Loucy (cell line): ENCODE measurements at regions not wholly inside any gene's neighbourhood (a gene's known extent, or its start where the extent isn't known, plus 50 kb on each side); places are given as distances from the start of the nearest gene placed in this dataset.

Experiments
- H2AFZ ChIP-seq: fragments of 200-600 bp; sonication (generic); 2 replicates; pipeline ENCODE4 v1.6.0; 2016; ENCODE audit warnings: antibody characterized with exemption, mild to moderate bottlenecking, low read length, moderate library complexity
- H3F3A ChIP-seq: fragments of 200-600 bp; 2 replicates; pipeline ENCODE4 v1.6.0; 2016; ENCODE audit warnings: antibody characterized with exemption, low read depth, mild to moderate bottlenecking
- H3K27me3 ChIP-seq: fragments of 200-600 bp; sonication (generic); 2 replicates; pipeline ENCODE4 v1.6.1; 2014; ENCODE audit warnings: low read length, mild to moderate bottlenecking; ENCODE audit not compliant: insufficient read depth, poor library complexity, severe bottlenecking
- H3K36me3 ChIP-seq: fragments of 200-600 bp; sonication (generic); 2 replicates; pipeline ENCODE4 v1.6.1; 2016; ENCODE audit warnings: low read length; ENCODE audit not compliant: insufficient read depth
- H3K4me1 ChIP-seq: fragments of 200-600 bp; sonication (generic); 2 replicates; pipeline ENCODE4 v1.5.1; 2014; ENCODE audit warnings: low read length, mild to moderate bottlenecking; ENCODE audit not compliant: insufficient read depth, poor library complexity, severe bottlenecking
- H3K4me2 ChIP-seq: fragments of 200-600 bp; sonication (generic); 2 replicates; pipeline ENCODE4 v1.6.0; 2014; ENCODE audit warnings: antibody characterized with exemption, low read length, low read depth, mild to moderate bottlenecking; ENCODE audit not compliant: poor library complexity, severe bottlenecking
- H3K4me3 ChIP-seq: fragments of 200-600 bp; sonication (generic); 2 replicates; pipeline ENCODE4 v1.5.1; 2014; ENCODE audit warnings: low read length, mild to moderate bottlenecking, mixed read lengths; ENCODE audit not compliant: poor library complexity, severe bottlenecking
- H3K79me2 ChIP-seq: fragments of 200-600 bp; sonication (generic); 2 replicates; pipeline ENCODE4 v1.6.1; 2014; ENCODE audit warnings: low read length; ENCODE audit not compliant: insufficient read depth
- H3K9ac ChIP-seq: fragments of 200-600 bp; sonication (generic); 2 replicates; pipeline ENCODE4 v1.6.0; 2014; ENCODE audit warnings: mild to moderate bottlenecking, low read depth, low read length, moderate library complexity; ENCODE audit not compliant: poor library complexity, severe bottlenecking
- H3K9me2 ChIP-seq: fragments of 200-600 bp; sonication (generic); replicated peaks from 2 replicates; pipeline ENCODE4 v1.6.1; 2016; ENCODE audit warnings: low read depth, low read length, mixed read lengths
- H3K9me3 ChIP-seq: fragments of 200-600 bp; sonication (generic); 2 replicates; pipeline ENCODE4 v1.6.1; 2014; ENCODE audit warnings: mild to moderate bottlenecking, antibody characterized with exemption, low read length, low read depth; ENCODE audit not compliant: insufficient read depth
- H4K20me1 ChIP-seq: fragments of 200-600 bp; sonication (generic); 2 replicates; pipeline ENCODE4 v1.6.0; 2014; ENCODE audit warnings: antibody characterized with exemption, low read length, mild to moderate bottlenecking; ENCODE audit not compliant: insufficient read depth, poor library complexity, severe bottlenecking
- EZH2phosphoT487 ChIP-seq: fragments of 200-600 bp; IDR thresholded peaks from 2 replicates; pipeline ENCODE4 v1.6.1; 2018; ENCODE audit warnings: antibody characterized with exemption, mild to moderate bottlenecking, moderate library complexity, borderline replicate concordance
- TF ChIP-seq, protein P1 (sequence below): fragments of 200-600 bp; sonication (generic); conservative IDR thresholded peaks from 2 replicates; pipeline ENCODE4 v1.5.1; 2014; ENCODE audit warnings: mild to moderate bottlenecking, antibody characterized with exemption, low read length

DNA sequence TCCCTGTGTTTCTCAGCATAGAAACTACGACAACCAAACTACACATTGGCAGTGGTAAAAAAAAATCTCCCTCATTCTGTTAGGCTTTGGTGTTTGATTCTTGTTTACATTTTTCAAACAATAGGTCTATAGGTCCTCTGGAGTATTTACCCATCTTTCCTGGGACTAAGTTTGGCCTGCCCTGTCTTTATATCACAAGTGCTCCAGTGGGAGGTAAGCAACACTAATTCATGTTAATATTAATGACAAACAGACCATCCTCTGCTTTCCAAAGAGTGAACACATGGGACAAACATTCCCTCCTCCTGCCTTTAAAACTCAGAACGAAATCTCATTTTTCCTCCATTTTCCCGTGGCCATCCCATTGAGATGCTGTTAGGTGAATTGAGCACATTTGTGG is 514.1 kb upstream of the INTU start:
- Histone ChIP-seq H2AFZ (no peak overlapping the region), H3K27me3 (no peaks in the 10 kb centered on the region), H4K20me1 (no peaks in the 10 kb centered on the region), H3K79me2 (no peaks in the 10 kb centered on the region), H3K4me2 (no peak overlapping the region), H3K9ac (no peak overlapping the region), H3K4me1 (no peaks in the 10 kb centered on the region), H3K9me3 (no peaks in the 10 kb centered on the region), H3F3A (no peaks in the 10 kb centered on the region), H3K9me2 (no peaks in the 10 kb centered on the region), H3K4me3 (no peak overlapping the region), H3K36me3 (no peaks in the 10 kb centered on the region)
- TF ChIP-seq EZH2phosphoT487: no peak
- TF ChIP-seq, protein P1, sequence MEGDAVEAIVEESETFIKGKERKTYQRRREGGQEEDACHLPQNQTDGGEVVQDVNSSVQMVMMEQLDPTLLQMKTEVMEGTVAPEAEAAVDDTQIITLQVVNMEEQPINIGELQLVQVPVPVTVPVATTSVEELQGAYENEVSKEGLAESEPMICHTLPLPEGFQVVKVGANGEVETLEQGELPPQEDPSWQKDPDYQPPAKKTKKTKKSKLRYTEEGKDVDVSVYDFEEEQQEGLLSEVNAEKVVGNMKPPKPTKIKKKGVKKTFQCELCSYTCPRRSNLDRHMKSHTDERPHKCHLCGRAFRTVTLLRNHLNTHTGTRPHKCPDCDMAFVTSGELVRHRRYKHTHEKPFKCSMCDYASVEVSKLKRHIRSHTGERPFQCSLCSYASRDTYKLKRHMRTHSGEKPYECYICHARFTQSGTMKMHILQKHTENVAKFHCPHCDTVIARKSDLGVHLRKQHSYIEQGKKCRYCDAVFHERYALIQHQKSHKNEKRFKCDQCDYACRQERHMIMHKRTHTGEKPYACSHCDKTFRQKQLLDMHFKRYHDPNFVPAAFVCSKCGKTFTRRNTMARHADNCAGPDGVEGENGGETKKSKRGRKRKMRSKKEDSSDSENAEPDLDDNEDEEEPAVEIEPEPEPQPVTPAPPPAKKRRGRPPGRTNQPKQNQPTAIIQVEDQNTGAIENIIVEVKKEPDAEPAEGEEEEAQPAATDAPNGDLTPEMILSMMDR: no peak

- H3K27me3 ChIP-seq: no peaks in the 10 kb centered on the region
- H3K4me2 ChIP-seq: no peak overlapping the region
- H3K4me1 ChIP-seq: no peaks in the 10 kb centered on the region
- no peak overlapping the region for H2AFZ ChIP-seq
- H4K20me1 ChIP-seq: no peaks in the 10 kb centered on the region
- no peaks in the 10 kb centered on the region for H3K36me3 ChIP-seq
- H3K79me2 ChIP-seq: no peaks in the 10 kb centered on the region
- H3K9ac ChIP-seq: no peak overlapping the region
- TF ChIP-seq EZH2phosphoT487: no peak
- TF ChIP-seq, protein P1: no peak
- H3K9me3 ChIP-seq: no peaks in the 10 kb centered on the region
- no peaks in the 10 kb centered on the region for H3K9me2 ChIP-seq
- no peaks in the 10 kb centered on the region for H3F3A ChIP-seq
- no peak overlapping the region for H3K4me3 ChIP-seq
Observed at GRCh38 chr4:127120441-127121090, 512.2 kb upstream of the INTU start.

DNA sequence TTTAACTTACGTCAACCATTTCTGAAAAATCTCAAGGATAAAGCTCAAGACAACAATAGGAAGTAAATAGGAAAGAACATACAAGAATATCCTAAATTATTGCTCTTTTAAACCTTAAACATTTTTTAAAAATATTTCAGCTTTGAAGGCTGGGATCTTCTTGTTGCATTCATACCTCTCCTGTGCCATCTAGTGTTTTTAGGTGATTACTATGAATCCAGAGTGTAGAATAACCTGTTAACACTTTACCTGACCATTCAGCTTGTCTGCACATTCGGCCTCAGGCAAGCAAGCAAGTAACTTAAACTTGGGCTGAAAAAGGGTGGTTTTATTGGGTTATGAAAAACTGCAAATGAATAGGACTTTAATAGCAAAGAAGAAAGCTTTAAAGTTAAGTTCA is 507.8 kb upstream of the INTU start:
- Histone ChIP-seq H3K9me3 (no peaks in the 10 kb centered on the region), H4K20me1 (no peaks in the 10 kb centered on the region), H3F3A (no peaks in the 10 kb centered on the region), H2AFZ (no peak overlapping the region), H3K4me2 (no peak overlapping the region), H3K36me3 (no peaks in the 10 kb centered on the region), H3K9ac (no peak overlapping the region), H3K79me2 (no peaks in the 10 kb centered on the region), H3K4me1 (no peaks in the 10 kb centered on the region), H3K4me3 (no peak overlapping the region), H3K27me3 (no peaks in the 10 kb centered on the region), H3K9me2 (no peaks in the 10 kb centered on the region)
- TF ChIP-seq, protein P1: 0 out of 2 replicates have a peak, but pooled peaks have one; percentile 13
- no peak for TF ChIP-seq EZH2phosphoT487
